Activated naive CD8-positive, alpha-beta T cell treated with anti-CD3 and anti-CD28 coated beads, Interleukin-2, amount 50 U/mL, for 24 hours (primary cell): ENCODE measurements at regions not wholly inside any gene's neighbourhood (a gene's known extent, or its start where the extent isn't known, plus 50 kb on each side); places are given as distances from the start of the nearest gene placed in this dataset.
"Not testable (repeated sequence)": the region's sequence is repeated elsewhere in the genome, so short reads cannot be mapped to it uniquely, and the experiment has no call there.

Experiments used
- ATAC-seq: fragments of 150-1000 bp; cut with Tn5 transposase; one replicate; pipeline ENCODE4 v1.10.0; 2021
- DNase-seq: peaks from one replicate; pipeline ENCODE4 v3.0.0; 2021
- H3K27ac Mint-ChIP-seq: one replicate; pipeline ENCODE4 v1.8.0; 2021; ENCODE audit warnings: mild to moderate bottlenecking, mixed read lengths
- H3K27me3 Mint-ChIP-seq: one replicate; pipeline ENCODE4 v1.8.0; 2021; ENCODE audit warnings: mixed read lengths
- H3K36me3 Mint-ChIP-seq: one replicate; pipeline ENCODE4 v1.8.0; 2021; ENCODE audit warnings: low read depth, mixed read lengths
- H3K4me1 Mint-ChIP-seq: one replicate; pipeline ENCODE4 v1.8.0; 2021; ENCODE audit warnings: mixed read lengths
- H3K4me3 Mint-ChIP-seq: one replicate; pipeline ENCODE4 v1.8.0; 2021; ENCODE audit warnings: mild to moderate bottlenecking, moderate library complexity, mixed read lengths
- H3K9me3 Mint-ChIP-seq: one replicate; pipeline ENCODE4 v1.8.0; 2021; ENCODE audit warnings: mixed read lengths

- Mint-ChIP-seq H3K36me3 (no peaks in the 10 kb centered on the region), H3K27ac (no peak overlapping the region), H3K4me1 (no peaks in the 10 kb centered on the region), H3K4me3 (no peak overlapping the region), H3K9me3 (no peaks in the 10 kb centered on the region), H3K27me3 (peaks cover 14% of the 10 kb centered on the region)
- ATAC-seq (no peak), DNase-seq (no peak)
Observed at GRCh38 chr15:79492065-79492464, 59.9 kb downstream of the MINAR1 start.

DNA sequence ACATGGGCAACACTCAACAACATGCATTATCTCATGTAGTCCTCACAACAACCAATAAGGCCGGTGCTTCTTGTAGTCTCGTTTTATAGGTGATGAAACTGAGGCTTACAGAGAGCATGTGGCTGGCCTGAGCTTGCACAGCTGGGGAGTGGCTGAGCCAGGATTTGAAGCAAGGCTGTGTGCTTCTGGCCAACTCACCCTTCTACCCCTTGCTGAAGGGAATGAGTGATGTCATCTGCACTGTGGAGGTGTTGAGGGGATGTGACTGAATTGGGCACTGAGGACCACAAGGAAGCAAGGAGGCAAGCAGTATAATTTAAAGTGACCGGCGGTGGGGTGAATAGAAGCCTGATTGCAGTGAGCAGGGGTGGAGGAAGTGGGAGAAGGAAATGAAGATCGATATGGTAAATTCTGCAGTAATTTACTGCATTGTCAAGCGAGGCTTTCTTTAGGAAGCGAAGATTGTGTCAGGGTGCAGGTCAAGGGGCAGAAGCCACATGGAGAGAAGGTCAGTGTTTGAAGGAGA is 62.3 kb downstream of the MINAR1 start:
- Mint-ChIP-seq H3K4me1 (no peaks in the 10 kb centered on the region), H3K27ac (no peak overlapping the region), H3K36me3 (no peaks in the 10 kb centered on the region), H3K9me3 (no peaks in the 10 kb centered on the region), H3K27me3 (peaks cover 16% of the 10 kb centered on the region), H3K4me3 (no peak overlapping the region)
- DNase-seq, result no peak
- ATAC-seq, result no peak

- ATAC-seq (no peak), DNase-seq (no peak)
- Mint-ChIP-seq H3K36me3 (no peaks in the 10 kb centered on the region), H3K9me3 (no peaks in the 10 kb centered on the region), H3K27ac (no peak overlapping the region), H3K4me1 (no peaks in the 10 kb centered on the region), H3K27me3 (peaks cover 16% of the 10 kb centered on the region), H3K4me3 (no peak overlapping the region)
Observed at GRCh38 chr15:79494963-79495755, 63.0 kb downstream of the MINAR1 start.

DNA sequence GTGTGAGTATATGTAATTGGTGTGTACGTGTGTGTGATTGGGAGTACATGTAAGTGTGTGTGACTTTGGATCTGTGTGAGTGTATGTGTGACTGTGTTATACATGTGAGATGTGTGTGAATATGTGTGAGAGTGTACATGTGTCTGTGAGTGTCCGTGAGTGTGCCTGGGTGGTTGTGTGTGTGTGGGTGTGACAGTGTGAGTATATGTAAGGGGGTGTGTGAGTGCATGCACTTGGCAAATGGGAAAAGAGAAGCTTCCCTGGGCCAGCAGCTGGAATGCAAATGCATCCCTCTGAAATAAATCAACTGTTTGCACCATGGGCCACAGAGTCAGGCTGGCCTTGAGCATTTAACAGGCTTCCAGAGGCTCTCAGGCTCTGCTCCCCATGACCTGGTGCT is 63.6 kb downstream of the MINAR1 start:
- no peak for DNase-seq
- H3K9me3 Mint-ChIP-seq, result no peaks in the 10 kb centered on the region
- H3K36me3 Mint-ChIP-seq, result no peaks in the 10 kb centered on the region
- no peak overlapping the region for H3K4me3 Mint-ChIP-seq
- no peak overlapping the region for H3K27ac Mint-ChIP-seq
- no peak for ATAC-seq
- peaks cover 16% of the 10 kb centered on the region for H3K27me3 Mint-ChIP-seq
- H3K4me1 Mint-ChIP-seq, result no peaks in the 10 kb centered on the region

GRCh38 chr15:79496838-79497237 is 64.7 kb downstream of the MINAR1 start:
- no peak overlapping the region for H3K27ac Mint-ChIP-seq
- no peak overlapping the region for H3K4me3 Mint-ChIP-seq
- DNase-seq (no peak), ATAC-seq (no peak)
- H3K4me1 Mint-ChIP-seq, result no peaks in the 10 kb centered on the region
- H3K9me3 Mint-ChIP-seq, result no peaks in the 10 kb centered on the region
- H3K36me3 Mint-ChIP-seq, result no peaks in the 10 kb centered on the region
- H3K27me3 Mint-ChIP-seq, result peaks cover 16% of the 10 kb centered on the region

- H3K4me1 Mint-ChIP-seq, result no peaks in the 10 kb centered on the region
- H3K9me3 Mint-ChIP-seq, result no peaks in the 10 kb centered on the region
- no peak overlapping the region for H3K4me3 Mint-ChIP-seq
- DNase-seq, result no peak
- no peak overlapping the region for H3K27ac Mint-ChIP-seq
- ATAC-seq, result no peak
- H3K27me3 Mint-ChIP-seq, result peaks cover 4% of the 10 kb centered on the region
- H3K36me3 Mint-ChIP-seq, result no peaks in the 10 kb centered on the region
Observed at GRCh38 chr15:79501086-79501485, 69.0 kb downstream of the MINAR1 start.

DNA sequence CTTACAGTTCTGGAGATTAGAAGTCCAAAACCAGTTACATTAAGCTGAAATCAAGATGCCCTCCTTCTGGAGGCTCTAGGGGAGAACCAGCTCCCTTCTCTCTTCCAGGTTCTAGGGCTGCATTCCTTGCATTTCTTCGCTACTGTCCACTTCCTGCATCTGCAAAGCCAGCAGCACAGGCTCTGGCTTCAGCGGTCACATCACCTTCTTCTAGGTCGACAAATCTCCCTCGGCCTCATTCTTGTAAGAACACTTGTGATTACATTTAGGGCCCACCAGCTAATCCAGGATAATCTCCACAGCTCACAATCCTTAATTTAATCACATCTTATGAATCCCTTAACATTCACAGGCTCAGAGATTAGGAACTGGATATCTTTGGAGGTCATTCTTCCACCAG is 73.8 kb downstream of the MINAR1 start:
- Mint-ChIP-seq H3K36me3 (no peaks in the 10 kb centered on the region), H3K4me1 (no peaks in the 10 kb centered on the region), H3K4me3 (no peak overlapping the region), H3K27ac (no peak overlapping the region), H3K9me3 (no peaks in the 10 kb centered on the region), H3K27me3 (no peaks in the 10 kb centered on the region)
- no peak for ATAC-seq
- no peak for DNase-seq

- ATAC-seq, H3K27ac Mint-ChIP-seq, DNase-seq, H3K4me1 Mint-ChIP-seq, H3K36me3 Mint-ChIP-seq, H3K4me3 Mint-ChIP-seq, H3K27me3 Mint-ChIP-seq, H3K9me3 Mint-ChIP-seq: not testable (repeated sequence)
Observed at GRCh38 chr15:79512844-79513243, 80.7 kb downstream of the MINAR1 start.

DNA sequence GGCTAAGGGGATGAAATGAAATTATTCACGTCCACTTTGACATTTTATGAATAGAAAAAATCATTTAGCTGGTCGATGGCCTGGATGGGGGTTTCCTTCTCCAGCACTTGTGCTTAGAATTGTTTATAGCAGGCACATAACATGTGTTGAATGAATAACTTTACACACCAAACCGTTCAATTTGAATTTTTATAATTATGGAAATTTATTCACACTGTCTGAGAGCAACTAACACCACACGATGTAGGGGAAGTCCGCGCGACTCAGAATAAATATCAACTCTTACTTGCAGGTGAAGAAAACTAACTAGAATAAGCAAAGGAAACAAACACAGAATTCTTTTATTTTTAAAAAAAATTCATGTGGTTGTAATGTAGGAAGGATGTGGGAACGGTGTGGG is 81.3 kb downstream of the MINAR1 start:
- H3K36me3 Mint-ChIP-seq, result no peaks in the 10 kb centered on the region
- no peaks in the 10 kb centered on the region for H3K27me3 Mint-ChIP-seq
- DNase-seq, result no peak
- no peak overlapping the region for H3K4me3 Mint-ChIP-seq
- no peak overlapping the region for H3K27ac Mint-ChIP-seq
- no peak for ATAC-seq
- no peaks in the 10 kb centered on the region for H3K9me3 Mint-ChIP-seq
- H3K4me1 Mint-ChIP-seq, result no peaks in the 10 kb centered on the region

DNA sequence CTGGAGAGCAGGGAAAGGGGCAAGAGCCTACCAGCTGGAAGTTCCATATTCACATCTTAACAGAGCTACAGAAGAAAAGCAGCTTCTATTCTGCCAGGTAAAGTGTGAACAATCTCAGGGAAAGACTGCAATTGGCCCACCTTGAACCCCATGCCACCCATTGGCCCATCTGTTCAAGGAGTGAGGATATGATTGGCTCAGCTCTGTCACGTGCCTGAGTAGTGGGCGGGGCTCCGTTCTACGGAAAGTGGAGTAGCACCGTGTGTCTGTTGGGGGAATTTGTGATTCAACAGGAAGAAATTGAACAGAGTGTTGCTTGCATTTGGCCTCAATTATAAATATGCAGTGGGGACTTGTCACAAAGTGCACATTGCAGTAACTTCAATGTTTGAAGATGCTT is 81.8 kb downstream of the MINAR1 start:
- no peaks in the 10 kb centered on the region for H3K9me3 Mint-ChIP-seq
- DNase-seq (no peak), ATAC-seq (no peak)
- H3K4me3 Mint-ChIP-seq, result no peak overlapping the region
- no peaks in the 10 kb centered on the region for H3K27me3 Mint-ChIP-seq
- H3K27ac Mint-ChIP-seq, result no peak overlapping the region
- no peaks in the 10 kb centered on the region for H3K4me1 Mint-ChIP-seq
- no peaks in the 10 kb centered on the region for H3K36me3 Mint-ChIP-seq

DNA sequence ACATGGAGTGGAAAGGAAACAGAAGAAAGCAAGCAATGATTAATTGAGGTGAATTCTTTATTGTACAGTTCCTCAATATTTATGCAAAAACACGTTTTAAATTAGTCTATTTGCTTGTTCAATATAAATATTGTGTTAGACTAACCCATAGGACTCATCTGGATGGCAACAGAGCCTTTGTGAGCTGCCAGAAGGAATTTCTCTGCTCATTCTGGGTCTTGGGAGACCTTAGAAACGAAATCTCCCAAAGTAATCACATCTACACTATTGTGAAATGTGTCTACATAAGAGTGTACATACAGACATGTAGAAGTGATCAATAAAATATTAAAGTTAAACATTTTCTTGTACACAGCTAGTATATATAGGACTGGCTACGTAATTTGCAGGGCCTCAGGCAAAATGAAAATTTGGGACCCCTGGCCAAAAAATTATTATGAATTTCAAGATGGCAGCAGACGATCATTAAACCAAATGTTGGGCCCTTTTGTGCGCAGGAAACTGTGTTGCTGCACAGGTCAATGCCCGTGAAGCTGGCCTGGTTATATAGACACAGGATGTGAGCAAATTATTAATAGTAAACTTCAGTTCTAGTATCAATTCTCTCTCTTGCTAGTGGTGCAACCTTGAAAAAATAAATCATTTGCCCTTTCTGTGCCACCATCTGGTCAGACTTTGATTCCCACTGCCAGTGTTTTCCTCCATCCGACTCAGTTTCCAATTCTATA is 83.3 kb downstream of the MINAR1 start:
- Mint-ChIP-seq H3K27me3 (peaks cover under 1% of the 10 kb centered on the region), H3K4me3 (no peak overlapping the region), H3K36me3 (no peaks in the 10 kb centered on the region), H3K9me3 (no peaks in the 10 kb centered on the region), H3K4me1 (no peaks in the 10 kb centered on the region), H3K27ac (no peak overlapping the region)
- ATAC-seq (no peak), DNase-seq (no peak)

DNA sequence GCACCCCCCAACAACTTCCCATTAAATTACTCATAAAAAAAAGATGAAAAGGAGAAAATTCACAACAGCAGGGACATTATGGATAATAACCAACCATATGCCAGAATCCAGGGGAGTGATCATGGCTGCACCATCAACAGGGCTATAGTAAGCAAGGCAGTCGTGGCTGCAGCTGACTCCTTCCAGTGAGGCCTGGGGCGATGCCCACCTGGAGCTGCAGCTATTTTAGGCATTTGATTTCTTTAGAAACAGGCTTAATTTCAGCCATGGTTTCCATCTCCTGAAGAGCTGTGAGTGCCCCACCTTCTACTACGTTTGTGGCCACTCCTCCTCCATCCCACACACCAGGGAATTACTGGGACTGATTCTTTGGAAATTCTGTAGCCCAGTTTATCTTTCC is 84.0 kb downstream of the MINAR1 start:
- H3K4me3 Mint-ChIP-seq, result no peak overlapping the region
- no peak for DNase-seq
- no peaks in the 10 kb centered on the region for H3K4me1 Mint-ChIP-seq
- no peak for ATAC-seq
- peaks cover 4% of the 10 kb centered on the region for H3K27me3 Mint-ChIP-seq
- no peak overlapping the region for H3K27ac Mint-ChIP-seq
- H3K9me3 Mint-ChIP-seq, result no peaks in the 10 kb centered on the region
- H3K36me3 Mint-ChIP-seq, result no peaks in the 10 kb centered on the region

- peaks cover 4% of the 10 kb centered on the region for H3K27me3 Mint-ChIP-seq
- no peaks in the 10 kb centered on the region for H3K4me1 Mint-ChIP-seq
- H3K4me3 Mint-ChIP-seq, result no peak overlapping the region
- ATAC-seq (no peak), DNase-seq (no peak)
- H3K36me3 Mint-ChIP-seq, result no peaks in the 10 kb centered on the region
- H3K27ac Mint-ChIP-seq, result no peak overlapping the region
- H3K9me3 Mint-ChIP-seq, result no peaks in the 10 kb centered on the region
Observed at GRCh38 chr15:79516646-79517045, 84.5 kb downstream of the MINAR1 start.

- DNase-seq, result no peak
- ATAC-seq, result no peak
- no peaks in the 10 kb centered on the region for H3K9me3 Mint-ChIP-seq
- no peaks in the 10 kb centered on the region for H3K4me1 Mint-ChIP-seq
- no peaks in the 10 kb centered on the region for H3K36me3 Mint-ChIP-seq
- no peak overlapping the region for H3K27ac Mint-ChIP-seq
- peaks cover 4% of the 10 kb centered on the region for H3K27me3 Mint-ChIP-seq
- H3K4me3 Mint-ChIP-seq, result no peak overlapping the region
Observed at GRCh38 chr15:79519628-79520027, 87.5 kb downstream of the MINAR1 start.

DNA sequence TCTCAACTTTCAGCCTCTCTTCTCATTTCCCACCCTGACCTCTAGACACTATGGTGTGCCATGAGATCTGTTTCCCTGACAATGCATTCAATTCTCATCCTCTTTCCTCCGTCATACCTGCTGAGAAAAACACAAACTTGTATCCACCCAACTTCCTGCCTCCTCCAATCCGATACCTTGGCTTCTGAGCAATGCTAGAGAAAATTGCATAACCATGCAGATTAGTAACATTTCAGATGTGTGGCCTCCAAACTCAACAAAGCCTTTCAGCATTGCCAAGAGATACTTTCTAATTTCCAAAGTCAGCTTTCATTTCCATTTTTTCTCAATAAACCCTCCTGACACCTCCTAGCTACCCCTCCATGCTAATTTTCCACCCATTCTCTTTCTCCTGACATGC is 88.5 kb downstream of the MINAR1 start:
- Mint-ChIP-seq H3K4me1 (no peaks in the 10 kb centered on the region), H3K4me3 (no peak overlapping the region), H3K27ac (no peak overlapping the region), H3K27me3 (peaks cover 4% of the 10 kb centered on the region), H3K9me3 (no peaks in the 10 kb centered on the region), H3K36me3 (no peaks in the 10 kb centered on the region)
- ATAC-seq, result no peak
- no peak for DNase-seq
